Epithelial cell of proximal tubule (primary cell): ENCODE measurements at regions not wholly inside any gene's neighbourhood (a gene's known extent, or its start where the extent isn't known, plus 50 kb on each side); places are given as distances from the start of the nearest gene placed in this dataset.
"Not testable (repeated sequence)": the region's sequence is repeated elsewhere in the genome, so short reads cannot be mapped to it uniquely, and the experiment has no call there.

Experiments
- DNase-seq: peaks from one replicate; pipeline ENCODE4 v3.0.0-alpha.2; 2011; ENCODE audit warnings: low read depth
- H3K4me3 ChIP-seq: 2 replicates; pipeline ENCODE4 v1.5.1; 2011; ENCODE audit warnings: low read depth, mild to moderate bottlenecking, low read length
- TF ChIP-seq, protein P1 (sequence below): conservative IDR thresholded peaks from 2 replicates; pipeline ENCODE4 v1.5.1; 2012; ENCODE audit warnings: low read depth, mild to moderate bottlenecking, low read length

DNA sequence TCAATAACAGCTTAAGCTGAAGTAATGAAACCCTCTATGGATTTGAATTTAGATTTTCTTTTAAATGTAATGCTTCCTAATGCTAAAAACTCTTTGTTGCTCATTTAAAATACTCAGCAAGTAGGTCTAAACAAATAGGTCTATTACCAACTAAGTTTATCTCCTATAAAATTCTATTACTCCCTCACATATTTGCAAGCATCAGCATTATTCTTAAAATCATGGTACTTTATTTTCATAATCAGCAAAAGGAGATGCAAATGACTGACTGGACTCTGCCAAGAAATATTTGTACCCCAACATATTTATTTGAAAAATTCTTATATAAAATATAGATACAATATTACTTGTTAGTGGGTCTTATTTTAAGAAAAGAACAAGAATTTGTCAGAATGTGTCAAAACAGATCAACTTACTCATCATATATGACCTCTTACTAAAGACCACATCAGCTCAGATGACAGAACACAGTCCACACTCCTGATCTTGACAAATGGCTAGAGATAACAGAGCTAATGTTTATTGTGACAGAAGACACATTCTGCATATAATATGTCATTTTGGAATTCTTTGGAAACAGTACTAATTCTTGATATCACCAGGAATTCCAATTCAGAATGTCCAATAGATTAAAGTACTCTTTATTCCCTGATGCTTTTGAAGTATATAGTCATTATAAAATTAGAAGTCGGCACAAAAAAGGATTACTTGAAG lies 704.6 kb upstream of the PCDH9 start:
- no peak overlapping the region for H3K4me3 ChIP-seq
- DNase-seq = no peak
- TF ChIP-seq, protein P1, sequence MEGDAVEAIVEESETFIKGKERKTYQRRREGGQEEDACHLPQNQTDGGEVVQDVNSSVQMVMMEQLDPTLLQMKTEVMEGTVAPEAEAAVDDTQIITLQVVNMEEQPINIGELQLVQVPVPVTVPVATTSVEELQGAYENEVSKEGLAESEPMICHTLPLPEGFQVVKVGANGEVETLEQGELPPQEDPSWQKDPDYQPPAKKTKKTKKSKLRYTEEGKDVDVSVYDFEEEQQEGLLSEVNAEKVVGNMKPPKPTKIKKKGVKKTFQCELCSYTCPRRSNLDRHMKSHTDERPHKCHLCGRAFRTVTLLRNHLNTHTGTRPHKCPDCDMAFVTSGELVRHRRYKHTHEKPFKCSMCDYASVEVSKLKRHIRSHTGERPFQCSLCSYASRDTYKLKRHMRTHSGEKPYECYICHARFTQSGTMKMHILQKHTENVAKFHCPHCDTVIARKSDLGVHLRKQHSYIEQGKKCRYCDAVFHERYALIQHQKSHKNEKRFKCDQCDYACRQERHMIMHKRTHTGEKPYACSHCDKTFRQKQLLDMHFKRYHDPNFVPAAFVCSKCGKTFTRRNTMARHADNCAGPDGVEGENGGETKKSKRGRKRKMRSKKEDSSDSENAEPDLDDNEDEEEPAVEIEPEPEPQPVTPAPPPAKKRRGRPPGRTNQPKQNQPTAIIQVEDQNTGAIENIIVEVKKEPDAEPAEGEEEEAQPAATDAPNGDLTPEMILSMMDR = no peak

DNA sequence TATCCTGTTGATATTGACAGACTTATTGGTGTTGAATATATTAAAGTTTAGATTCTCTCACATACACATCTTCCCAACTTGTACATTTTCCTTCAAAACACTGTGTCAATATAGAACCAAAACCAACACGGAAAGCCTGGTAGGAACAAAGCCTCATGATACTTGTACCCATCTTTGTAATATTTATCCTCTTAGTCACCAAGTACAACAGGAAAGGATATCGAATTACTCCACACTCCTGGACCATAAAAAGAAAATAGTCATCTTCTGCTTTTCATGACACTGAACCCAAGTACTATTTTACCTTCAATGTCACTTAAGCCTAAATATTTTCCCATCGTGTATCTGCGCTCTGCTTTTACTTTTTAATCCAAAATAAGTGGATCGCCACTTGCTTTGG lies 702.9 kb upstream of the PCDH9 start:
- no peak for DNase-seq
- no peak overlapping the region for H3K4me3 ChIP-seq
- TF ChIP-seq, protein P1 = no peak

DNA sequence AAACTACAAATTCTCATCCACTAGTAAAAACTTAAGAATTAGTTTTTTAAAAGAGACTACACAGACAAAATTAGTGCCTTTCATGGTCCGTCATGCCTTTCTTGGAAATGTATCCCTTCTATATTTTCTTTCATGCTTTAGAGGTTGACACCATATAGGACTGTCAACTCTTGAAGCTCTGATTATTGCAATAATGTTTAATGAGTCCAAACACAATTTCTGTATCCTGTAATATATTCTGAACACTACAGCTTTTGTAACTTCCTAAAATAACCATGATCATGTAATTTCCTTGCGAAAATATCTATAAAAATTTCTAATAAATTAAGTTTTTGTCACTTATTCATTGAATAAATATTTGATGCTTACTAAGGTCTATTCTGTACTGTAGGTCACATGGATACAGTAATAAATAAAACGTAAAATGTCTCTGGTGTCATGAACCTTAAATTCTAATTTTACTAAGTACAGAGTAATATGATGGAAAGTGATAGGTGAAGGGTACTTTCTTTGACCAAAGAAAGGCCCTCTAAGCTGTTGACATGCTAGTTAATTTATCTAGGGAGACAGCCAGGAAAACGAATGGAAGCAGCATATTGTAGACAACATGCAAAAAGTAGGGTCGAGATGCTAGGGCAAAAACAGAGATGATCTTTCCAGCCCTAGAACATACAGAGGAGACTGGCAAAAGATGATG lies 687.3 kb upstream of the PCDH9 start:
- no peak overlapping the region for H3K4me3 ChIP-seq
- no peak for DNase-seq
- TF ChIP-seq, protein P1 = no peak

DNA sequence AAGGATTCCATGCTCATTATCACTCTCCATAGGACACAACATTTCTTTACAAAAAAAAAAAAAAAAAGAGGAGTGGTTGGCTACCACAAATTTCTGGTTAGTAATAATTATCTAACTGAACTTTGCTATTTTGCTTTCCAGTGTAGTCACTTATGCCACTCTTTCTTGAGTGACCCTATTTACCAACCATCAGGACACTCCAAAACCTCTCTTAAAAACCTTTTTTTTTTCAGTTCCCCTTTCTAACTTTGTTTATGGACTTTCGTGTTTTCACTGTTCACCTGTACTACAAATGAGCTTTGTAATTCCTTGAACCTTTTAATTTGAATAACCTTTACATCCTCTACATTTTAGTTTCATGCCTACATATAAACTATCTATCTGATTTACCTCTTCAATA lies 686.5 kb upstream of the PCDH9 start:
- no peak overlapping the region for H3K4me3 ChIP-seq
- DNase-seq = no peak
- TF ChIP-seq, protein P1 = no peak

DNA sequence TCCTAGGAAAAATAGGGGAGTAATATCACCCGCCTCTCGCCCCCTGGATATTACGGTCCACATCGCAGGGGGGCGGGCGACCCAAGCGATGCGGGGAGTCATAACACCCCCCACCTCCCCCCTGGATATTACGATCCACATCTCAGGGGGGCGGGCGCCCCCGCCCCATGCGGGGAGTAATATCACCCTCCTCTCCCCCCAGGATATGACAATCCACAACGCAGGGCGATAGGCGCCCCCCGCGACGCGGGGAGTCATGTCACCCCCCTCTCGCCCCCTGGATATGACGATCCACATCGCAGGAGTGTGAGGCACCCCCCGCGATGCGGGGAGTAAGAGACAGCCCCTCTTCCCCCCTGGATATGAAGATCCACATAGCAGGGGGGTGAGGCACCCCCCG lies 684.4 kb upstream of the PCDH9 start:
- TF ChIP-seq, protein P1 = no peak
- H3K4me3 ChIP-seq = no peak overlapping the region
- DNase-seq = no peak

DNA sequence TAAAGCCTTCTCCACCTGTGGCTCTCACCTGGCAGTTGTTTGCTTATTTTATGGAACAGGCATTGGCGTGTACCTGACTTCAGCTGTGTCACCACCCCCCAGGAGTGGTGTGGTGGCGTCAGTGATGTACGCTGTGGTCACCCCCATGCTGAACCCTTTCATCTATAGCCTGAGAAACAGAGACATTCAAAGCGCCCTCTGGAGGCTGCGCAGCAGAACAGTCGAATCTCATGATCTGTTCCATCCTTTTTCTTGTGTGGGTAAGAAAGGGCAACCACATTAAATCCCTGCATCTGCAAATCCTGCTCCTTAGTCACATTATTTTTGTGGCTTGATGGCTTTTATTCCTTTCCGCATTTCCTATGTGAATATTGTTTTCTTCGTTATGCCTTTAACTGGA lies 672.8 kb upstream of the PCDH9 start:
- DNase-seq, H3K4me3 ChIP-seq: not testable (repeated sequence)

DNA sequence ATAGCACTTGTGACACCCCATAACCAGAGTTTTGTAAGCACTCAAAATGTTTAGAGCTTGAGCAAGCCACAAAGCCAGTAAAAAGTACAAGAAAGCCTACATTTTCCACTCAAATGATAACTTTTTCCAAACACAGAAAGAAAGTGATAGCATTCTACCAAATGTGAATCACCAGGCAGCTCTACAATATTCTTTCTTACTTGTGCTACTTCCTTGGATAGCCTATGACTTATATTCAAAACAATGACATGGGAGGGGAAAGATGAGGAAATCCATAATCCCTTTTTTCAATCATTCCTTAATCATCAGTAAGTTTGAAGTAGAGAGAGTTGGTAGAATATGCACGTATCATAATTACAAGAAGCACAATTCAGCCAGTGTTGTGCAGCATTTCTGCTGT lies 650.8 kb upstream of the PCDH9 start:
- TF ChIP-seq, protein P1 = no peak
- no peak for DNase-seq
- no peak overlapping the region for H3K4me3 ChIP-seq
